ENCODE measurements at regions not wholly inside any gene's neighbourhood (a gene's known extent, or its start where the extent isn't known, plus 50 kb on each side); places are given as distances from the start of the nearest gene placed in this dataset.

GRCh38 chr3:177589041-177589650 is 391.9 kb upstream of the TBL1XR1 start:
- no peaks in the 10 kb centered on the region for H3F3A ChIP-seq (ENCODE audit: low read length, unreplicated experiment)
- no peaks in the 10 kb centered on the region for H3K36me3 ChIP-seq (ENCODE audit: low read depth, low read length)
- H3K9ac ChIP-seq (ENCODE audit: low read length), result 0 out of 2 replicates have a peak overlapping the region, but pooled peaks have one; percentile 15
- ATAC-seq (no peak), DNase-seq (no peak)
- ChIA-PET CTCF (no interaction called here), POLR2A (ENCODE audit: unreplicated experiment) (no interaction called here)
- H3K9me2 ChIP-seq (replicated peaks; ENCODE audit: low read length), result no peaks in the 10 kb centered on the region
- H3K4me1 ChIP-seq (ENCODE audit: insufficient read depth, low read length), result peaks cover 47% of the 10 kb centered on the region
- H3K9me3 ChIP-seq (ENCODE audit: low read length), result no peaks in the 10 kb centered on the region
- TF ChIP-seq EZH2 (IDR thresholded peaks at IDR 0.05; ENCODE audit: low read length, unreplicated experiment) (no peak), EZH2phosphoT487 (IDR thresholded peaks at IDR 0.05; ENCODE audit: borderline replicate concordance, low read length) (no peak), CTCF (conservative IDR thresholded peaks at IDR 0.05; ENCODE audit: low read depth, low read length) (no peak)
- no TSS peak for BruUV-seq (replicated peaks)
- H3K4me3 ChIP-seq (ENCODE audit: low read length), result no peak overlapping the region; the same call in 1 of the 2 replicates
- no peaks in the 10 kb centered on the region for H3K27me3 ChIP-seq (ENCODE audit: low read length)
- intact Hi-C loops (cut with micrococcal nuclease), result no loop called here
- H3K27ac ChIP-seq (ENCODE audit: low read length), result peak overlapping the region; percentile 63
- no peaks in the 10 kb centered on the region for H4K20me1 ChIP-seq (ENCODE audit: low read length)
- H3K4me2 ChIP-seq (ENCODE audit: low read length), result peak overlapping the region; percentile 67
- H2AFZ ChIP-seq (ENCODE audit: low read length), result no peak overlapping the region
- H3K79me2 ChIP-seq (ENCODE audit: low read length), result no peaks in the 10 kb centered on the region

GRCh38 chr3:177589911-177590381 is 392.7 kb upstream of the TBL1XR1 start:
- Histone ChIP-seq H2AFZ (ENCODE audit: low read length) (no peak overlapping the region), H3K4me3 (ENCODE audit: low read length) (peak overlapping the region; percentile 21; the same call in 1 of the 2 replicates), H3K9ac (ENCODE audit: low read length) (0 out of 2 replicates have a peak overlapping the region, but pooled peaks have one; percentile 15), H3K79me2 (ENCODE audit: low read length) (no peaks in the 10 kb centered on the region), H3K4me2 (ENCODE audit: low read length) (peak overlapping the region; percentile 67), H3K27ac (ENCODE audit: low read length) (peak overlapping the region; percentile 80), H3K4me1 (ENCODE audit: insufficient read depth, low read length) (peaks cover 54% of the 10 kb centered on the region), H3K9me2 (replicated peaks; ENCODE audit: low read length) (no peaks in the 10 kb centered on the region), H4K20me1 (ENCODE audit: low read length) (no peaks in the 10 kb centered on the region), H3K9me3 (ENCODE audit: low read length) (no peaks in the 10 kb centered on the region), H3F3A (ENCODE audit: low read length, unreplicated experiment) (no peaks in the 10 kb centered on the region), H3K27me3 (ENCODE audit: low read length) (no peaks in the 10 kb centered on the region), H3K36me3 (ENCODE audit: low read depth, low read length) (no peaks in the 10 kb centered on the region)
- TF ChIP-seq CTCF (conservative IDR thresholded peaks at IDR 0.05; ENCODE audit: low read depth, low read length) (no peak), EZH2 (IDR thresholded peaks at IDR 0.05; ENCODE audit: low read length, unreplicated experiment) (no peak), EZH2phosphoT487 (IDR thresholded peaks at IDR 0.05; ENCODE audit: borderline replicate concordance, low read length) (no peak)
- CTCF ChIA-PET, result no interaction called here
- intact Hi-C loops (cut with micrococcal nuclease), result loop anchor here (5.0 to 10.0 kb wide), 4 partner anchors 115 to 795 kb away; no protein-coding TSS in a partner anchor
- BruUV-seq (replicated peaks), result no TSS peak
- ATAC-seq (peak; percentile 90), DNase-seq (peak; percentile 96)
- POLR2A ChIA-PET (ENCODE audit: unreplicated experiment), result interaction anchor here (0.6 kb wide), 1 partner anchor 394 kb away, joined by 3 read pairs; no protein-coding TSS in a partner anchor

GRCh38 chr3:177590826-177591225 is 393.5 kb upstream of the TBL1XR1 start:
- DNase-seq (no peak), ATAC-seq (no peak)
- no peaks in the 10 kb centered on the region for H3K79me2 ChIP-seq (ENCODE audit: low read length)
- TF ChIP-seq EZH2phosphoT487 (IDR thresholded peaks at IDR 0.05; ENCODE audit: borderline replicate concordance, low read length) (no peak), CTCF (conservative IDR thresholded peaks at IDR 0.05; ENCODE audit: low read depth, low read length) (no peak), EZH2 (IDR thresholded peaks at IDR 0.05; ENCODE audit: low read length, unreplicated experiment) (no peak)
- POLR2A ChIA-PET (ENCODE audit: unreplicated experiment), result no interaction called here
- H3K4me1 ChIP-seq (ENCODE audit: insufficient read depth, low read length), result peaks cover 58% of the 10 kb centered on the region
- no peaks in the 10 kb centered on the region for H3F3A ChIP-seq (ENCODE audit: low read length, unreplicated experiment)
- H3K27me3 ChIP-seq (ENCODE audit: low read length), result no peaks in the 10 kb centered on the region
- H3K36me3 ChIP-seq (ENCODE audit: low read depth, low read length), result no peaks in the 10 kb centered on the region
- H4K20me1 ChIP-seq (ENCODE audit: low read length), result no peaks in the 10 kb centered on the region
- H3K27ac ChIP-seq (ENCODE audit: low read length), result peak overlapping the region; percentile 80; the same call in 1 of the 2 replicates
- H3K9me3 ChIP-seq (ENCODE audit: low read length), result no peaks in the 10 kb centered on the region
- no TSS peak for BruUV-seq (replicated peaks)
- no peak overlapping the region for H2AFZ ChIP-seq (ENCODE audit: low read length)
- CTCF ChIA-PET, result no interaction called here
- H3K4me3 ChIP-seq (ENCODE audit: low read length), result no peak overlapping the region
- H3K9me2 ChIP-seq (replicated peaks; ENCODE audit: low read length), result no peaks in the 10 kb centered on the region
- intact Hi-C loops (cut with micrococcal nuclease), result loop anchor here (5.0 to 10.0 kb wide), 4 partner anchors 116 to 794 kb away; no protein-coding TSS in a partner anchor
- H3K4me2 ChIP-seq (ENCODE audit: low read length), result no peak overlapping the region
- H3K9ac ChIP-seq (ENCODE audit: low read length), result no peak overlapping the region

Measured in PC-3 (cell line).